H1 (cell line): ENCODE measurements at regions not wholly inside any gene's neighbourhood (a gene's known extent, or its start where the extent isn't known, plus 50 kb on each side); places are given as distances from the start of the nearest gene placed in this dataset.

Source experiments
- CTBP2 ChIP-seq: IDR thresholded peaks from 2 replicates; pipeline ENCODE4 v1.7.0; 2011; ENCODE audit warnings: borderline replicate concordance, mild to moderate bottlenecking, moderate library complexity, mixed read lengths, low read length; ENCODE audit not compliant: insufficient read depth, insufficient read length
- KDM1A ChIP-seq: fragments of 200-600, 300-600 bp; sonication (generic); IDR thresholded peaks from 2 replicates; pipeline ENCODE4 v1.7.1; 2016; ENCODE audit warnings: mild to moderate bottlenecking, low read length, borderline replicate concordance
- SIN3A ChIP-seq, 2 experiments: IDR thresholded peaks in 1 of 2; conservative IDR thresholded peaks in 1 of 2; 2 replicates each; pipeline ENCODE4 v1.6.1; 2011 to 2012; ENCODE audit warnings: low read length in 2 of 2, improper control_type of control experiment in 1 of 2, low read depth in 1 of 2, mild to moderate bottlenecking in 1 of 2
- TF ChIP-seq, protein P1 (sequence below): fragments of 300-600 bp; sonication (generic); IDR thresholded peaks from 2 replicates; pipeline ENCODE4 v1.7.1; 2012; ENCODE audit warnings: low read length, moderate library complexity, mild to moderate bottlenecking, inconsistent platforms; ENCODE audit not compliant: insufficient replicate concordance

DNA sequence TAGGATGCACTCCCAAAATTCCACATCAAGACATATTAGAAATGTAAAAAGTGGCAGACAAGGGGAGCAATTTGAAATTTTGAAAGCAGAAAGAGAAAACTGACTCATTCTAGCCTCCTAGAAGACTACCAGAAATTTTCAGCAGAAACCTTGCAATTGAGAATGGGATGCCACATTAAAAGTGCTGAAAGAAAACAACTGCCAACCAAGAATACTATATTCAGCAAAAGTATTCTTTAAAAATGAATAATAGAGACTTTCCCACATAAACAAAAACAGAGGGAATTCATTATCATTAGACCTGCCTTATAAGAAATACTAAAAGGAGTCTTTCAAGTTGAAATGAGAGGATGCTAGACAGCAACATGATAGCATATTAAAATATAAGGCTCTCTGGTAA is 78.3 kb upstream of the HTR2A start (continued):
- TF ChIP-seq, protein P1, sequence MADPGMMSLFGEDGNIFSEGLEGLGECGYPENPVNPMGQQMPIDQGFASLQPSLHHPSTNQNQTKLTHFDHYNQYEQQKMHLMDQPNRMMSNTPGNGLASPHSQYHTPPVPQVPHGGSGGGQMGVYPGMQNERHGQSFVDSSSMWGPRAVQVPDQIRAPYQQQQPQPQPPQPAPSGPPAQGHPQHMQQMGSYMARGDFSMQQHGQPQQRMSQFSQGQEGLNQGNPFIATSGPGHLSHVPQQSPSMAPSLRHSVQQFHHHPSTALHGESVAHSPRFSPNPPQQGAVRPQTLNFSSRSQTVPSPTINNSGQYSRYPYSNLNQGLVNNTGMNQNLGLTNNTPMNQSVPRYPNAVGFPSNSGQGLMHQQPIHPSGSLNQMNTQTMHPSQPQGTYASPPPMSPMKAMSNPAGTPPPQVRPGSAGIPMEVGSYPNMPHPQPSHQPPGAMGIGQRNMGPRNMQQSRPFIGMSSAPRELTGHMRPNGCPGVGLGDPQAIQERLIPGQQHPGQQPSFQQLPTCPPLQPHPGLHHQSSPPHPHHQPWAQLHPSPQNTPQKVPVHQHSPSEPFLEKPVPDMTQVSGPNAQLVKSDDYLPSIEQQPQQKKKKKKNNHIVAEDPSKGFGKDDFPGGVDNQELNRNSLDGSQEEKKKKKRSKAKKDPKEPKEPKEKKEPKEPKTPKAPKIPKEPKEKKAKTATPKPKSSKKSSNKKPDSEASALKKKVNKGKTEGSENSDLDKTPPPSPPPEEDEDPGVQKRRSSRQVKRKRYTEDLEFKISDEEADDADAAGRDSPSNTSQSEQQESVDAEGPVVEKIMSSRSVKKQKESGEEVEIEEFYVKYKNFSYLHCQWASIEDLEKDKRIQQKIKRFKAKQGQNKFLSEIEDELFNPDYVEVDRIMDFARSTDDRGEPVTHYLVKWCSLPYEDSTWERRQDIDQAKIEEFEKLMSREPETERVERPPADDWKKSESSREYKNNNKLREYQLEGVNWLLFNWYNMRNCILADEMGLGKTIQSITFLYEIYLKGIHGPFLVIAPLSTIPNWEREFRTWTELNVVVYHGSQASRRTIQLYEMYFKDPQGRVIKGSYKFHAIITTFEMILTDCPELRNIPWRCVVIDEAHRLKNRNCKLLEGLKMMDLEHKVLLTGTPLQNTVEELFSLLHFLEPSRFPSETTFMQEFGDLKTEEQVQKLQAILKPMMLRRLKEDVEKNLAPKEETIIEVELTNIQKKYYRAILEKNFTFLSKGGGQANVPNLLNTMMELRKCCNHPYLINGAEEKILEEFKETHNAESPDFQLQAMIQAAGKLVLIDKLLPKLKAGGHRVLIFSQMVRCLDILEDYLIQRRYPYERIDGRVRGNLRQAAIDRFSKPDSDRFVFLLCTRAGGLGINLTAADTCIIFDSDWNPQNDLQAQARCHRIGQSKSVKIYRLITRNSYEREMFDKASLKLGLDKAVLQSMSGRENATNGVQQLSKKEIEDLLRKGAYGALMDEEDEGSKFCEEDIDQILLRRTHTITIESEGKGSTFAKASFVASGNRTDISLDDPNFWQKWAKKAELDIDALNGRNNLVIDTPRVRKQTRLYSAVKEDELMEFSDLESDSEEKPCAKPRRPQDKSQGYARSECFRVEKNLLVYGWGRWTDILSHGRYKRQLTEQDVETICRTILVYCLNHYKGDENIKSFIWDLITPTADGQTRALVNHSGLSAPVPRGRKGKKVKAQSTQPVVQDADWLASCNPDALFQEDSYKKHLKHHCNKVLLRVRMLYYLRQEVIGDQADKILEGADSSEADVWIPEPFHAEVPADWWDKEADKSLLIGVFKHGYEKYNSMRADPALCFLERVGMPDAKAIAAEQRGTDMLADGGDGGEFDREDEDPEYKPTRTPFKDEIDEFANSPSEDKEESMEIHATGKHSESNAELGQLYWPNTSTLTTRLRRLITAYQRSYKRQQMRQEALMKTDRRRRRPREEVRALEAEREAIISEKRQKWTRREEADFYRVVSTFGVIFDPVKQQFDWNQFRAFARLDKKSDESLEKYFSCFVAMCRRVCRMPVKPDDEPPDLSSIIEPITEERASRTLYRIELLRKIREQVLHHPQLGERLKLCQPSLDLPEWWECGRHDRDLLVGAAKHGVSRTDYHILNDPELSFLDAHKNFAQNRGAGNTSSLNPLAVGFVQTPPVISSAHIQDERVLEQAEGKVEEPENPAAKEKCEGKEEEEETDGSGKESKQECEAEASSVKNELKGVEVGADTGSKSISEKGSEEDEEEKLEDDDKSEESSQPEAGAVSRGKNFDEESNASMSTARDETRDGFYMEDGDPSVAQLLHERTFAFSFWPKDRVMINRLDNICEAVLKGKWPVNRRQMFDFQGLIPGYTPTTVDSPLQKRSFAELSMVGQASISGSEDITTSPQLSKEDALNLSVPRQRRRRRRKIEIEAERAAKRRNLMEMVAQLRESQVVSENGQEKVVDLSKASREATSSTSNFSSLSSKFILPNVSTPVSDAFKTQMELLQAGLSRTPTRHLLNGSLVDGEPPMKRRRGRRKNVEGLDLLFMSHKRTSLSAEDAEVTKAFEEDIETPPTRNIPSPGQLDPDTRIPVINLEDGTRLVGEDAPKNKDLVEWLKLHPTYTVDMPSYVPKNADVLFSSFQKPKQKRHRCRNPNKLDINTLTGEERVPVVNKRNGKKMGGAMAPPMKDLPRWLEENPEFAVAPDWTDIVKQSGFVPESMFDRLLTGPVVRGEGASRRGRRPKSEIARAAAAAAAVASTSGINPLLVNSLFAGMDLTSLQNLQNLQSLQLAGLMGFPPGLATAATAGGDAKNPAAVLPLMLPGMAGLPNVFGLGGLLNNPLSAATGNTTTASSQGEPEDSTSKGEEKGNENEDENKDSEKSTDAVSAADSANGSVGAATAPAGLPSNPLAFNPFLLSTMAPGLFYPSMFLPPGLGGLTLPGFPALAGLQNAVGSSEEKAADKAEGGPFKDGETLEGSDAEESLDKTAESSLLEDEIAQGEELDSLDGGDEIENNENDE = no peak
- TF ChIP-seq CTBP2 (no peak), KDM1A (no peak), SIN3A (conservative IDR thresholded peaks at IDR 0.05 in 1 of 2, IDR thresholded peaks at IDR 0.05 in 1 of 2; ENCODE audit: low read depth in 1 of 2, low read length in 2 of 2) (no peak)
